HG02884 (cell line): ENCODE measurements at regions not wholly inside any gene's neighbourhood (a gene's known extent, or its start where the extent isn't known, plus 50 kb on each side); places are given as distances from the start of the nearest gene placed in this dataset.
A peak's percentile ranks its signal among the peaks of the same experiment; 100 is the strongest.

Source experiments
- ATAC-seq: cut with Tn5 transposase; IDR thresholded peaks from one replicate; pipeline ENCODE4 v1.9.1; 2021; ENCODE audit warnings: mild to moderate bottlenecking, moderate library complexity; ENCODE audit not compliant: unreplicated experiment

DNA sequence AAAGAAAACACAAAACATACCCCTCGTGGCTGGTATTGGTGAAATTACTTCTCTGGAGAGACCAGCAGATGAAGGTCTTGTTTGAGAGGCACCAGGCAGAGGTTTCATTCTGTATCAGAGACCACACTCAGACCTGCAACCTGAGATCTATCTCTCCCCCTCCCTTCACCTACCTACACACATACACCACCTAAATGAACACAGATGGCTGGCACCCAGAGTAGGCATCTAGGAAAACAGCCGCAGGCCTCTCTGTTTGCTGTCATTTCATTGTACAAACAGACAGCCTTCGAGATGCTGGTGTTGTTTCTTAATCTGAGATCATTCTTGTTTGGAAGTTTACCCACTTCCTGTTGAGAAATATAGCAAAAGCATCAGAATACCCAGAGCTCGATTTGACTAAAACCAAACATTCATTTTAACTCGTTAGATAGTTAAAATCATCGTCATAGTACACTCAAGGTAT lies 173.9 kb upstream of the SLC25A13 start:
- peak; percentile 86 for ATAC-seq

DNA sequence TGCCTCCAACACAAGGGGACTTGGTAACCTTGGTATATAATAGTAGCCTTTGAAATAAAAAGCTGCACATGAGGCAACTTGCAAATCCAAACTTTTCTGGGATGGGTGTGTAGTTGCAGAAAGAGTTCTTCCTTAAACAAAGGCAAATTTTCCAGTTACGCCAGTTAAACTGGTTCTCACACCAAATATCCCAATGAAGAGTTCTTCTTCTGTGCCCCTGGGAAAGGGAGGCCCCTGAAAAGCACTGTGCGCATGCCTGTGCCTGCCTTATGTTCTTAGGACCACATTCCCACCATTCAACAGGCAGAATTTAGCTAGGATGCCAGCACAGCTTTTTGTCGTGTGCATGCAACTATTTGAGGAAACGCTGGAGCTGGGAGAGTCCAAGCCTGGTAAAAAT lies 164.8 kb upstream of the SLC25A13 start:
- no peak for ATAC-seq

DNA sequence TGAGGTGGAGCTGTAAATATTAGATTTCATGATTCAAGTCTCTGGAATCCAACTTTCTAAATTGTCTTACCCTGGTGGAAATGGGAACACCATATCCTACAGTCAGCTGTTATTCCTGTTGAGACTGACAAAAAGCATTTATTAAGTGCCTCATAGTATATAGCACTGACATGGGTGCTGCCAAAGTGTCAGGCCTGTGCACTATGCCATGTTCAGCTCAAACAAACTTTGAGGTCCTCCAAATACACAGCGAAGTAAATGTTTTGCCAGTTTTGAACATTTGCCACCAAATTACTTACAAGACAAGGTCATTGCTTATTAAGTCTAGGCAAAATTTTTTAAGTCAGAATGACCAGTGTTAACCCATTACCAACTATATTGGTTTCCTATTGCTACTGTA lies 162.9 kb upstream of the SLC25A13 start:
- no peak for ATAC-seq

DNA sequence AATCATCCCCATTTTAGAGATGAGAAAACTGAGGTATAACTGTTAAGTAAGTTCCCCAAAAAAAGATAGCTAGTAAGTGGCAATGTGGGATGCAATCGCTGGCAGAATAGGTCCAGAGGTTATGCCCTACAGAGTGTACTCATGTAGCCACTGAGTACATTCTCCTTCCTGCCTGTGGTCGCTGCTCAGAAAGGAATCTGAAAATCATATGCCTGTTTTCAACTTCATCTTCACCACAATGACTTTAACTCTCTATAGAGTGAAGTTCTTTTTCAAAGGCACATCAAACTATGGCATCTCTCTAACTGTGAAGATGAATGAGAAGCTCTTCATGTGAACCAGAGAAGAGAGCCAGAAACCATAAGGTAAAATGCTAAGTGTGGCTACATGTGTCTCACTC lies 162.2 kb upstream of the SLC25A13 start:
- ATAC-seq, result no peak

- ATAC-seq, result no peak
Measured at GRCh38 chr7:96481796-96482195, 159.9 kb upstream of the SLC25A13 start.

DNA sequence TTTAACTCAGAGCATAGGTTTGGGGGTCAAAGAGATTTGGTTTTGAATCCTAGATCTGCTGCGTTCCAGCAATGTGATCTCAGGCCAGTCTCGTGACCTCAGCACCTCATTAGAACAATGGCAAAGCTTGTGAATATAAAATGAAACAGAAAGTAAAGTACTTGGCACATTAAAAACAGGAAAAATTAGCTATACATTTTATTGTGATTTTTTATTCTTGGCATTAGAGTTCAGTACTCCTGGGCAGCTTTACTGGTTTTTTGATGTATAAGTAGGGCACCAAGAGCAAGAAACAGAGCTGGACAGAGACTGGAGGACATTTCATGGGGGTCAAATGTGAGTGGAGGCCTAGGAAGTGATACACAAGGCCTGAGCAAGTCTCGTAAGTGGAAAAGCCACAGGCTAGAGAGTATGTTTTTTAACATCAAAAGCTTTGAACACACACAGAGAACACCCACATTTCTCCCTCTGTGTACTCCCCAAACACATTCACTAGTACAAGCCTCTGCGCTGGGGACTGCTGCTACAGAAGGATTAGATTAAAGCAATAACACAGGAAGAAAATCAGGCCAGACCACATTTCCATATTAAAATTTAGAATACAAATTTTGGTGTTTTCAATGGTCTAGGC lies 157.2 kb upstream of the SLC25A13 start:
- ATAC-seq, result no peak

- no peak for ATAC-seq
Measured at GRCh38 chr7:96471606-96472005, 149.7 kb upstream of the SLC25A13 start.

GRCh38 chr7:96452146-96452545 lies 130.2 kb upstream of the SLC25A13 start:
- ATAC-seq, result no peak

DNA sequence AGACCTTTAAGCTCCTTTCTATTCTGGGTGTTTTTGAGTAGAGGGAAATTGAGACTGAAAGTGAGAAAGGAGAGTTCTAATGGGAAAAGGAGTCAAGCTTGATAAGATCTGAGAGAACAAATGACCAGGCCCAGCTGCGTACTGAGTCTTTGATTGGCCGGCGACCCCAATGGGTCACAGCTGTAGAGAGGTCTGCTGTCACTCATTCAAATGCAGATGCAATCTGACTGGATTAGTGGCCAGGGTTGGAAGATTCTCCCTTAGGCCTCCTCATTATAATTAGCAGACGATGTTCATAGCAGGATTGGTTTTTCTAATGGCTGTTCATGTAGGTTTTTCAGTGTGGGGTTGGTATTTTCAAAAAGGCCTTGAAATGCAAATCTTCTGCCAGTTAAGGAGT lies 127.2 kb upstream of the SLC25A13 start:
- no peak for ATAC-seq

DNA sequence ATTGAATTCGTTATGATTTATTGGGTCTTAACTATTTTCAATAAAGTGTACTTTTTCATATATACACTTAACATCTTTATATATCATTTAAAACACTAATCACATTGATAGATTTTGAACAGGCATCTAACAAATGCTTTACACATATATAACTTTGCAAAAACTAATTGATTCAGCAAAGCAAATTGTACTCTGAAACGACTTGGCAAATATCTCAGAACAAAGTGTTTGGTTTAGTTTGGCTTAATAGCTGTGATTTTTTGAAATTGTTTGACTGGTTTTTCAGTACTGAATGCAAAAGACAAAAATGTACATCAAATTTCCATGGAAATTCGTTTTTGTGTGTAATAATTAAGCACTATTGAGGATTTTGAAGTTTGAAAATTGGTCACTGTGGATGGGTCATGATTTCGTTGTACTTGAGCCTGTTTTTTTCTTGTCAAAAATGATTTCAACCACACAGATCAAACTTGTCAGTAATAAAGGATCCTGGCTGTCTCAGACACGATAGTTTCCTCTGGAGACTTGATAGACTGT lies 125.3 kb upstream of the SLC25A13 start:
- ATAC-seq, result no peak

GRCh38 chr7:96441436-96442084 lies 119.7 kb upstream of the SLC25A13 start:
- ATAC-seq, result no peak

DNA sequence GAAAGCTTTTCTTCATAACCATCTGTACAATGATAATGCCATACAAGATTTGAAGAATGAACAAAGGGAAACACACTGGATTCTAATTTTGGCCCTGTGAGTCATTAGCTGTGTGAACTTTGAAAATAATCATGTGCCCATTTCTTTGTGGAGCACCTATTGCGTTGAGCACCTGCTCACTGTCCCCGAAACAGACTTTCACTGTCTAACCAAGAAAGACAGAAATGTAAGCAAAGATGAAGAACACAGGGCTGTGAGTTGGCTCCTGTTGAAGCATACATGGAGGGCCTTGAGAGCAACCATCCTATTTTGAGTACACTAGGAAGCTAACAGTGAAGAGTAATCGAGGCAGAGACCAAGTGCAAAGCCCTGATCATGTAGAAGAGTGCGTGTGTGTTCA lies 118.4 kb upstream of the SLC25A13 start:
- ATAC-seq, result no peak

GRCh38 chr7:96436880-96437279 lies 115.0 kb upstream of the SLC25A13 start:
- ATAC-seq, result no peak

GRCh38 chr7:96430356-96430755 lies 108.5 kb upstream of the SLC25A13 start:
- ATAC-seq, result no peak

DNA sequence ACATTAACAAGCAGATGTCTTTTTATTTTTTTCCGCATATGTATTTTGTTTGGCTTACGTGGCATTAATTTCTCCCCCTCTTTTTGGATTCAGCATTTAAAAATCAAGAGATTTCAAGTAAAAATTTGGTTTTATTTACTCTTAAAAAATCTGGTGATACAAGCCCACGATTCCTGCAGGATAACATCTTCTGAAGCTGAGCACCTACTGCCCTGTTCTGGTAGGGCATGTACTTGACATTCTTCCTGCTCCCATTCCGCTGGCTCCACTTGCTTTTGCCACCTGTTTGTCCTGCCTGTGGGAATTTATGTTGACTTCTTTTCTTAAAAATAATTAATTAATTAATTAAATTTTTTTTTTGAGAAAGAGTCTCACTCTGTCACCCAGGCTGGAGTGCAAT lies 105.2 kb upstream of the SLC25A13 start:
- no peak for ATAC-seq

GRCh38 chr7:96426685-96427084 lies 104.8 kb upstream of the SLC25A13 start:
- ATAC-seq, result no peak

- ATAC-seq, result no peak
Measured at GRCh38 chr7:96426027-96426426, 104.1 kb upstream of the SLC25A13 start.

- ATAC-seq, result no peak
Measured at GRCh38 chr7:96424411-96424810, 102.5 kb upstream of the SLC25A13 start.

GRCh38 chr7:96422388-96422787 lies 100.5 kb upstream of the SLC25A13 start:
- ATAC-seq, result no peak

- no peak for ATAC-seq
Measured at GRCh38 chr7:96418581-96418980, 96.7 kb upstream of the SLC25A13 start.

GRCh38 chr7:96417784-96418183 lies 95.9 kb upstream of the SLC25A13 start:
- no peak for ATAC-seq

DNA sequence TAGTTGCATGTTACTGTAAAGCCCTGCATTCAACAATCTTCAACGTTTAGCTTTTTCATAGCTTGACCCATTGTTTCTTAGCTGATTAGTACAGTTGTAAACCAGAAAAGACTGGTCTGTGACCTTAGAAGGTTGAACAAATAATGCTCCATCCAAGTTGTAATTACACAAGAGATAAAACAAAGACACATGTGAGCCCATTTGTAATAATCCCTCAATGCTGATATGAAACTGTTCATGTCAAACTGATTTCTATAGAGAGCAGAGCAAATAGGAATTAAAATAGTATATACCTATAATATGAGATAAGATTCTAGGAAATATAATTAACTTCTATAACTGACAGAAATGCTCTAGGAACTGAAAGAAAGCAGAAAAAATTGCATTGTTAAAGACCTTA lies 94.7 kb upstream of the SLC25A13 start:
- no peak for ATAC-seq

- ATAC-seq, result no peak
Measured at GRCh38 chr7:96416116-96416515, 94.2 kb upstream of the SLC25A13 start.
